ENCODE measurements at regions not wholly inside any gene's neighbourhood (a gene's known extent, or its start where the extent isn't known, plus 50 kb on each side); places are given as distances from the start of the nearest gene placed in this dataset.
A peak's percentile ranks its signal among the peaks of the same experiment; 100 is the strongest.

DNA sequence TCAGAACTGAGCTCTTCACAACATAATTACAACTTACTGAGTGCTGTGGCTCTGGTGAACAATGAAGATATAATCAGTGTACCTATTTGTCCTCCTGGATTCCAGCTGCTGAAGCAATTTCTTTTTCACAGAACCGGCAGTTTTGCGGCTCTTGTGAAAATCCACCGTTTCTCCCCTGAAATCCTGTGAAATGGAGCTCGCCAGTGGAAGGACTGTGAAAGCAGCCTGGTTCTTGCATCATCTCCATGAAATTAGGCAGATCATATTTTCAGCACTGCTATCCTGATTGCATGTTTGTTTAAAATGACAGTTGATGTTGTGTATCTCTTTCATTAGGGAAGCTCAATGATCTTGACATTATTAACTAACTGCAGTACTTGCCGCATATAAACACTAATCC, 120.2 kb upstream of the SNX19 start (continued):
- TF ChIP-seq, protein P1, sequence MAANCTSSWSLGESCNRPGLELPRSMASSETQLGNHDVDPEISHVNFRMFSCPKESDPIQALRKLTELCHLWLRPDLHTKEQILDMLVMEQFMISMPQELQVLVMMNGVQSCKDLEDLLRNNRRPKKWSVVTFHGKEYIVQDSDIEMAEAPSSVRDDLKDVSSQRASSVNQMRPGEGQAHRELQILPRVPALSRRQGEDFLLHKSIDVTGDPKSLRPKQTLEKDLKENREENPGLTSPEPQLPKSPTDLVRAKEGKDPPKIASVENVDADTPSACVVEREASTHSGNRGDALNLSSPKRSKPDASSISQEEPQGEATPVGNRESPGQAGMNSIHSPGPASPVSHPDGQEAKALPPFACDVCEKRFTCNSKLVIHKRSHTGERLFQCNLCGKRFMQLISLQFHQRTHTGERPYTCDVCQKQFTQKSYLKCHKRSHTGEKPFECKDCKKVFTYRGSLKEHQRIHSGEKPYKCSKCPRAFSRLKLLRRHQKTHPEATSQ (tag by site-specific recombination; IDR thresholded peaks at IDR 0.05), result no peak
- TF ChIP-seq GLIS1 (tag by site-specific recombination; IDR thresholded peaks at IDR 0.05), result no peak
- no peak for TF ChIP-seq ZNF654 (tag by site-specific recombination; IDR thresholded peaks at IDR 0.05; ENCODE audit: low read depth)
- TF ChIP-seq TRIM28 (IDR thresholded peaks at IDR 0.05; ENCODE audit: borderline replicate concordance, low read length), result no peak
- TF ChIP-seq YY2 (tag by site-specific recombination; IDR thresholded peaks at IDR 0.05), result no peak
- TF ChIP-seq ZNF138 (tag by site-specific recombination; IDR thresholded peaks at IDR 0.05; ENCODE audit: borderline replicate concordance), result no peak
- TF ChIP-seq, protein P2, sequence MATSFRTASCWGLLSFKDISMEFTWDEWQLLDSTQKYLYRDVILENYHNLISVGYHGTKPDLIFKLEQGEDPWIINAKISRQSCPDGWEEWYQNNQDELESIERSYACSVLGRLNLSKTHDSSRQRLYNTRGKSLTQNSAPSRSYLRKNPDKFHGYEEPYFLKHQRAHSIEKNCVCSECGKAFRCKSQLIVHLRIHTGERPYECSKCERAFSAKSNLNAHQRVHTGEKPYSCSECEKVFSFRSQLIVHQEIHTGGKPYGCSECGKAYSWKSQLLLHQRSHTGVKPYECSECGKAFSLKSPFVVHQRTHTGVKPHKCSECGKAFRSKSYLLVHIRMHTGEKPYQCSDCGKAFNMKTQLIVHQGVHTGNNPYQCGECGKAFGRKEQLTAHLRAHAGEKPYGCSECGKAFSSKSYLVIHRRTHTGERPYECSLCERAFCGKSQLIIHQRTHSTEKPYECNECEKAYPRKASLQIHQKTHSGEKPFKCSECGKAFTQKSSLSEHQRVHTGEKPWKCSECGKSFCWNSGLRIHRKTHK (tag by site-specific recombination; IDR thresholded peaks at IDR 0.05), result no peak

DNA sequence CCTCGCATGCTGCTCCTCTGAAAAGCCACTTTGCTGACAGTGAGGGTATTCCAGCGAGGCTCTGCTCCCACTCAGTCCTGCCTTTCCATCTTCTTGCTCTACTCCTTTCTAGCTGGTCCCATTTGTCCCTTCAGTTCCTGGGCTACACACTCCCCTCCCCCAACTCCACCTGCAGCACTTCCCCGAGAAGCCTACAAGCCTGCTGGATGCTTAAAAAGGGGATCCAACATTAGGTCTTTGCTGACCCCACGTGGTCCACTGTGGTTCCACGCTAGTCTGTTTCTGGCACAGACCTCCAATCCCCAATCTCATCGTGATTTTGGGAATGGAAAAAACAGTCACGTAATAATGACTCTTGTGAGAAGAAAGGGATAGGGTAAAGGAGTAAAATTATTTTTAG, 121.6 kb upstream of the SNX19 start:
- Histone ChIP-seq H3K9me3 (ENCODE audit: control insufficient read depth, insufficient read depth, low read depth, low read length) (no peaks in the 10 kb centered on the region), H3K4me3 (ENCODE audit: low read depth, low read length) (no peak overlapping the region), H3K4me1 (ENCODE audit: control insufficient read depth, insufficient read depth, low read length) (no peaks in the 10 kb centered on the region), H3K27ac (ENCODE audit: extremely low read depth, low read depth, low read length) (no peak overlapping the region), H3K36me3 (ENCODE audit: control insufficient read depth in 2 of 2, insufficient read depth in 1 of 2, low read length in 2 of 2) (no peaks in the 10 kb centered on the region)
- TF ChIP-seq, protein P3, sequence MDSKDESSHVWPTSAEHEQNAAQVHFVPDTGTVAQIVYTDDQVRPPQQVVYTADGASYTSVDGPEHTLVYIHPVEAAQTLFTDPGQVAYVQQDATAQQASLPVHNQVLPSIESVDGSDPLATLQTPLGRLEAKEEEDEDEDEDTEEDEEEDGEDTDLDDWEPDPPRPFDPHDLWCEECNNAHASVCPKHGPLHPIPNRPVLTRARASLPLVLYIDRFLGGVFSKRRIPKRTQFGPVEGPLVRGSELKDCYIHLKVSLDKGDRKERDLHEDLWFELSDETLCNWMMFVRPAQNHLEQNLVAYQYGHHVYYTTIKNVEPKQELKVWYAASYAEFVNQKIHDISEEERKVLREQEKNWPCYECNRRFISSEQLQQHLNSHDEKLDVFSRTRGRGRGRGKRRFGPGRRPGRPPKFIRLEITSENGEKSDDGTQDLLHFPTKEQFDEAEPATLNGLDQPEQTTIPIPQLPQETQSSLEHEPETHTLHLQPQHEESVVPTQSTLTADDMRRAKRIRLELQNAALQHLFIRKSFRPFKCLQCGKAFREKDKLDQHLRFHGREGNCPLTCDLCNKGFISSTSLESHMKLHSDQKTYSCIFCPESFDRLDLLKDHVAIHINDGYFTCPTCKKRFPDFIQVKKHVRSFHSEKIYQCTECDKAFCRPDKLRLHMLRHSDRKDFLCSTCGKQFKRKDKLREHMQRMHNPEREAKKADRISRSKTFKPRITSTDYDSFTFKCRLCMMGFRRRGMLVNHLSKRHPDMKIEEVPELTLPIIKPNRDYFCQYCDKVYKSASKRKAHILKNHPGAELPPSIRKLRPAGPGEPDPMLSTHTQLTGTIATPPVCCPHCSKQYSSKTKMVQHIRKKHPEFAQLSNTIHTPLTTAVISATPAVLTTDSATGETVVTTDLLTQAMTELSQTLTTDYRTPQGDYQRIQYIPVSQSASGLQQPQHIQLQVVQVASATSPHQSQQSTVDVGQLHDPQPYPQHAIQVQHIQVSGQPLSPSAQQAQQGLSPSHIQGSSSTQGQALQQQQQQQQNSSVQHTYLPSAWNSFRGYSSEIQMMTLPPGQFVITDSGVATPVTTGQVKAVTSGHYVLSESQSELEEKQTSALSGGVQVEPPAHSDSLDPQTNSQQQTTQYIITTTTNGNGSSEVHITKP (tag by site-specific recombination; IDR thresholded peaks at IDR 0.05), result no peak
- CTCF ChIA-PET, result interaction anchor here (0.7 to 1.5 kb wide), 2 partner anchors 27 to 114 kb away, joined by 3 to 4 read pairs; no protein-coding TSS in a partner anchor
- POLR2A ChIA-PET, result no interaction called here

DNA sequence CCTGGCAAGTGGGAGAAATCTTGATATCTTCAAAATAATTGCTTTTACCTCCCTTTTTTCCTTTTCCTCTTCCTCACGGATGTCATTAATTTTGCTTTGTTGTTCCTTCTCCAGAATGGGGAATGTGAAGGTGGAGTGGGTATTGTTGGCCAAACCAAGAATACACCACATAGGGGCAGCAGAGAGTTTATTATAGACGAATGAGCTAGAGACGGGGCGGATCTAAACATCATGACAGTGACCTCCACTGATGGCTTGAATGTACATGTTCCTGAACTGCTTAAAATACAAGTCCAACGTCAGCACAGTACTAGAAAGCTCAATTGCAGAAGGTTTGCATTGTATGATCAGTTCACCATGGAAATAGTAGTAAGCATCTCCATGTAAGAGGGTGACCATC, 122.3 kb upstream of the SNX19 start:
- POLR2A ChIA-PET, result no interaction called here
- Histone ChIP-seq H3K4me3 (ENCODE audit: low read depth, low read length) (no peak overlapping the region), H3K4me1 (ENCODE audit: control insufficient read depth, insufficient read depth, low read length) (no peaks in the 10 kb centered on the region), H3K27ac (ENCODE audit: extremely low read depth, low read depth, low read length) (no peak overlapping the region), H3K9me3 (ENCODE audit: control insufficient read depth, insufficient read depth, low read depth, low read length) (no peaks in the 10 kb centered on the region), H3K36me3 (ENCODE audit: control insufficient read depth in 2 of 2, insufficient read depth in 1 of 2, low read length in 2 of 2) (no peaks in the 10 kb centered on the region)
- peak; percentile 8; the same call in 1 of the 2 replicates for TF ChIP-seq ZNF654 (tag by site-specific recombination; IDR thresholded peaks at IDR 0.05; ENCODE audit: low read depth)
- no peak for TF ChIP-seq ZNF16 (tag by site-specific recombination; IDR thresholded peaks at IDR 0.05; ENCODE audit: low read depth)
- no peak for TF ChIP-seq ZNF558 (tag by site-specific recombination; IDR thresholded peaks at IDR 0.05)
- no peak for TF ChIP-seq ZNF366 (tag by site-specific recombination; conservative IDR thresholded peaks at IDR 0.05)
- CTCF ChIA-PET, result interaction anchor here (0.5 to 1.5 kb wide), 9 partner anchors 9 to 937 kb away, joined by 3 to 6 read pairs (median 4); no protein-coding TSS in a partner anchor

DNA sequence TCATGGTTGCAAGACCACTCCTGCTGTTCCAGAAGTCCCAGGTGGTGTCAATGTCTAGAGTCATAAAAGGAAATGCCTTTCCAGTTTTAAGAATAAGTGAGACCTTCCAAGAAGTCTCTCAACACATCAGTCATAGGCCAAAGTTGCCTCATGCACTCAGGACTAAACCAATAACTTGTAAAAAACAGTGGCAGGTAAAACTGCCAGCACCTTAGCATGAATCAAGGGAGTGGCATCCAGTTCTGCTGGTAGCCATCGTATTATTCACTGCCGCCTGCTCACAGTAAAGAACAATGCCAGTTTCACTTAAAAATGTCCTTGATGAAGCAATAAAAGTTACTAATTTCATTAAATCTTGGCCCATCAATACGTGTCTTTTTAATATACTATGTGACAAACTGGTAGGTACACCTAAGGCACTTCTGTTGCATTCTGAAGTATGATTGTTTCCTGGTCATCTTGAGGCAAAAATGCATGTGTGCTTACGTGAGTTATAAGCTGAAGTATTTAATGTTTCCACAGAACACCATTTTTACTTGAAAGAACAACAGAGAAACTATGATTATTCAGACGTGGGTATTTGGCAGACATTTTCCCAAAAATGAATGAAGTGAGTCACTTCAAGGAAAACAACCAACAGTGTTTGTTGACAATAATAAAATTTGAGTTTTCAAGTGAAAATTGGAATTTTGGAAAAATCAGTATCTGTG, 125.2 kb upstream of the SNX19 start:
- H3K9me3 ChIP-seq (ENCODE audit: control insufficient read depth, insufficient read depth, low read depth, low read length), result no peaks in the 10 kb centered on the region
- no peaks in the 10 kb centered on the region for H3K36me3 ChIP-seq (ENCODE audit: control insufficient read depth in 2 of 2, insufficient read depth in 1 of 2, low read length in 2 of 2)
- TF ChIP-seq, protein P4, sequence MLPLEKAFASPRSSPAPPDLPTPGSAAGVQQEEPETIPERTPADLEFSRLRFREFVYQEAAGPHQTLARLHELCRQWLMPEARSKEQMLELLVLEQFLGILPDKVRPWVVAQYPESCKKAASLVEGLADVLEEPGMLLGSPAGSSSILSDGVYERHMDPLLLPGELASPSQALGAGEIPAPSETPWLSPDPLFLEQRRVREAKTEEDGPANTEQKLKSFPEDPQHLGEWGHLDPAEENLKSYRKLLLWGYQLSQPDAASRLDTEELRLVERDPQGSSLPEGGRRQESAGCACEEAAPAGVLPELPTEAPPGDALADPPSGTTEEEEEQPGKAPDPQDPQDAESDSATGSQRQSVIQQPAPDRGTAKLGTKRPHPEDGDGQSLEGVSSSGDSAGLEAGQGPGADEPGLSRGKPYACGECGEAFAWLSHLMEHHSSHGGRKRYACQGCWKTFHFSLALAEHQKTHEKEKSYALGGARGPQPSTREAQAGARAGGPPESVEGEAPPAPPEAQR (tag by site-specific recombination; IDR thresholded peaks at IDR 0.05), result no peak
- TF ChIP-seq, protein P5, sequence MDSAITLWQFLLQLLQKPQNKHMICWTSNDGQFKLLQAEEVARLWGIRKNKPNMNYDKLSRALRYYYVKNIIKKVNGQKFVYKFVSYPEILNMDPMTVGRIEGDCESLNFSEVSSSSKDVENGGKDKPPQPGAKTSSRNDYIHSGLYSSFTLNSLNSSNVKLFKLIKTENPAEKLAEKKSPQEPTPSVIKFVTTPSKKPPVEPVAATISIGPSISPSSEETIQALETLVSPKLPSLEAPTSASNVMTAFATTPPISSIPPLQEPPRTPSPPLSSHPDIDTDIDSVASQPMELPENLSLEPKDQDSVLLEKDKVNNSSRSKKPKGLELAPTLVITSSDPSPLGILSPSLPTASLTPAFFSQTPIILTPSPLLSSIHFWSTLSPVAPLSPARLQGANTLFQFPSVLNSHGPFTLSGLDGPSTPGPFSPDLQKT (IDR thresholded peaks at IDR 0.05; ENCODE audit: borderline replicate concordance, low read depth, low read length), result no peak
- no peaks in the 10 kb centered on the region for H3K4me1 ChIP-seq (ENCODE audit: control insufficient read depth, insufficient read depth, low read length)
- ChIA-PET CTCF (interaction anchor here (0.7 to 1.7 kb wide), 2 partner anchors 16 to 171 kb away, joined by 3 to 5 read pairs; no protein-coding TSS in a partner anchor), POLR2A (no interaction called here)
- no peak overlapping the region for H3K27ac ChIP-seq (ENCODE audit: extremely low read depth, low read depth, low read length)
- no peak overlapping the region for H3K4me3 ChIP-seq (ENCODE audit: low read depth, low read length)

Measured in HEK293 (cell line).